ENCODE measurements at regions not wholly inside any gene's neighbourhood (a gene's known extent, or its start where the extent isn't known, plus 50 kb on each side); places are given as distances from the start of the nearest gene placed in this dataset.

- H4K20me1 ChIP-seq (ENCODE audit: insufficient read depth, low read length) = no peaks in the 10 kb centered on the region
- intact Hi-C loops (cut with micrococcal nuclease) = no loop called here
- H2BK120ac ChIP-seq (ENCODE audit: low read depth, low read length) = no peak overlapping the region
- no peak overlapping the region for H3K23ac ChIP-seq (ENCODE audit: low read depth, low read length)
- no peaks in the 10 kb centered on the region for H3K4me1 ChIP-seq (ENCODE audit: control insufficient read depth, insufficient read depth, low read length)
- H3K4me2 ChIP-seq (ENCODE audit: low read depth, low read length) = no peak overlapping the region
- no peak overlapping the region for H4K5ac ChIP-seq (ENCODE audit: low read depth, low read length)
- H2BK20ac ChIP-seq (ENCODE audit: low read depth, low read length) = no peak overlapping the region
- BruUV-seq (replicated peaks) = no TSS peak
- no peak overlapping the region for H4K8ac ChIP-seq (ENCODE audit: low read depth in 2 of 2, low read length in 2 of 2)
- H3K36me3 ChIP-seq (ENCODE audit: control insufficient read depth, insufficient read depth, low read length) = no peaks in the 10 kb centered on the region
- no peak overlapping the region for H3K27ac ChIP-seq (ENCODE audit: insufficient read depth, low read length)
- no CpG with 5 or more reads among the region's 2 CpGs for WGBS, 2 experiments (ENCODE audit: extremely low coverage in 2 of 2, insufficient read length in 1 of 2)
- H3K14ac ChIP-seq (replicated peaks; ENCODE audit: low read depth, low read length) = no peak overlapping the region
- H2BK15ac ChIP-seq (ENCODE audit: low read depth, low read length) = no peak overlapping the region
- H3K9me3 ChIP-seq (ENCODE audit: control insufficient read depth, insufficient read depth, low read length) = no peaks in the 10 kb centered on the region
- DNase-seq (no peak), ATAC-seq (ENCODE audit: low read depth) (no peak)
- no peaks in the 10 kb centered on the region for H3K9me1 ChIP-seq (ENCODE audit: insufficient read depth, low read length)
- no peak overlapping the region for H3K56ac ChIP-seq (ENCODE audit: extremely low read depth, insufficient read depth, low read length)
- no peak overlapping the region for H2AFZ ChIP-seq (replicated peaks; ENCODE audit: low read length, poor library complexity)
- dilution Hi-C loops (cut with HindIII; ENCODE audit: low sequenced_read_pairs, unreplicated experiment) = no loop called here
- no peak overlapping the region for H2BK5ac ChIP-seq (ENCODE audit: low read depth, low read length, poor library complexity, severe bottlenecking)
- H3K18ac ChIP-seq (ENCODE audit: low read depth, low read length) = no peak overlapping the region
- in situ Hi-C loops (cut with MboI; ENCODE audit: low sequenced_read_pairs) = no loop called here
- no peak overlapping the region for H2AK9ac ChIP-seq (replicated peaks; ENCODE audit: low read depth, low read length, poor library complexity)
- no peak overlapping the region for H2AK5ac ChIP-seq (ENCODE audit: low read depth, low read length)
- no peak overlapping the region for H3K9ac ChIP-seq (ENCODE audit: low read depth, low read length)
- POLR2A ChIA-PET (ENCODE audit: unreplicated experiment) = no interaction called here
- no peak overlapping the region for H3K4ac ChIP-seq (ENCODE audit: low read depth, low read length)
- no peak for TF ChIP-seq RFX5 (IDR thresholded peaks at IDR 0.05; ENCODE audit: low read depth, low read length)
- TF ChIP-seq RCOR1 (IDR thresholded peaks at IDR 0.05; ENCODE audit: insufficient replicate concordance, low read length) = no peak
- no peak for TF ChIP-seq POLR2A (IDR thresholded peaks at IDR 0.05; ENCODE audit: low read depth, low read length)
- no peak for TF ChIP-seq CEBPB (IDR thresholded peaks at IDR 0.05; ENCODE audit: low read depth, low read length)
- TF ChIP-seq MXI1 (IDR thresholded peaks at IDR 0.05; ENCODE audit: borderline replicate concordance, low read depth, low read length) = no peak
- TF ChIP-seq NFE2L2 (IDR thresholded peaks at IDR 0.05; ENCODE audit: low read depth, low read length) = no peak
- no peak for TF ChIP-seq FOS (IDR thresholded peaks at IDR 0.05; ENCODE audit: low read depth, low read length)
- TF ChIP-seq USF2 (IDR thresholded peaks at IDR 0.05; ENCODE audit: low read depth, low read length) = no peak
- no peak for TF ChIP-seq CHD1 (IDR thresholded peaks at IDR 0.05; ENCODE audit: low read depth, low read length)
- no peak for TF ChIP-seq CTCF (conservative IDR thresholded peaks at IDR 0.05; ENCODE audit: low read depth, low read length)
- no peak for TF ChIP-seq SMC3 (IDR thresholded peaks at IDR 0.05; ENCODE audit: low read depth, low read length)
- TF ChIP-seq ELK1 (IDR thresholded peaks at IDR 0.05; ENCODE audit: borderline replicate concordance, low read depth, low read length) = no peak
- no peak for TF ChIP-seq MAZ (IDR thresholded peaks at IDR 0.05; ENCODE audit: borderline replicate concordance, low read depth, low read length)
- no peak for TF ChIP-seq MAFK (IDR thresholded peaks at IDR 0.05; ENCODE audit: low read depth, low read length)
- no peak for TF ChIP-seq BHLHE40 (IDR thresholded peaks at IDR 0.05; ENCODE audit: low read depth, low read length)
- no peak for TF ChIP-seq RAD21 (IDR thresholded peaks at IDR 0.05; ENCODE audit: low read length)
- no peak overlapping the region for H3K4me3 ChIP-seq (ENCODE audit: insufficient read depth, low read depth, low read length)
- H3K79me1 ChIP-seq (ENCODE audit: low read depth in 1 of 2, low read length in 2 of 2) = no peaks in the 10 kb centered on the region
- no peak overlapping the region for H4K91ac ChIP-seq (ENCODE audit: insufficient read depth, low read depth, low read length)
- H3K27me3 ChIP-seq (ENCODE audit: control insufficient read depth, insufficient read depth, low read length) = no peaks in the 10 kb centered on the region
- CTCF ChIA-PET = no interaction called here
Observed at GRCh38 chr6:95095855-95096254, 481.5 kb upstream of the MANEA start.

Data from IMR-90 (cell line).